LoVo (cell line): ENCODE measurements at regions not wholly inside any gene's neighbourhood (a gene's known extent, or its start where the extent isn't known, plus 50 kb on each side); places are given as distances from the start of the nearest gene placed in this dataset.
"Not testable (repeated sequence)": the region's sequence is repeated elsewhere in the genome, so short reads cannot be mapped to it uniquely, and the experiment has no call there.

ENCODE experiments used
- DNase-seq: peaks from one replicate; pipeline ENCODE4 v3.0.0-alpha.2; 2016; ENCODE audit warnings: low spot score

DNA sequence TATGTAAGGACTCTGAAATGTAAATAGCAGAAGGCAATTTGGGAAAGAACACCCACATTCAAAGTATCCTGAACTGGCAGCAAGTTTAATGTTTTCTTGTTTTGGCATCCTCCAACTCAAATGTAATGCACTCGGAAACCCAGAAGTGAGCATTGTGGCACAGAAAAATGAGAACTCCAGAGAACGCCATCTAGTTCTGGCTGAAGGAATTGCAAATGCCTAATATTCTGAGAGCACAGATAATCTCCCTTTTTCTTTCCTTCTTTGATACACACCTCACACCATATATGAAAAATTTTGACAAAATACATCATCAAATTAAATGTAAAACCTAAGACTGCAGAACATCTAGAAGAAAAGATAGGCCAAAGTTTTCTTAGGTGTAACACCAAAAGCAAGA lies 52.1 kb downstream of the PWWP3B start:
- DNase-seq, result no peak

DNA sequence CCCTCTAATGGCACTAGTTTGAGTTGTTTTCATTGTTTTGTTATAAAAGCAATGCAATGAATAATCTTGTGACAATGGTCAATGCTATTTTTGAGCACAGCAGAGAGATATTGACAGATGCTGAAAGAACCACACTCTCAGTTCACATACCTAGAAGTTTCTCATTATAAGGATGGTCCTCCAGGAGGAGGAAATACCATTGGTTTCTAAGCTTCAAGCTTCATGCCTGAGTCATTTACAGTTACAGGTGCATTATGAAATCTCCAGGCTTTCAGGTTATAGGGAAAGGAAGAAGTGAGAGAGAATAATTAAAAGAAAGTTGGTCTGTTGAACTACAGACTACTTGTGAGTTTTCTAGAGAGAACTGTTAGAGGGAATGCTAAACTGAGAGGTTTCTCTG lies 75.3 kb downstream of the PWWP3B start:
- no peak for DNase-seq

DNA sequence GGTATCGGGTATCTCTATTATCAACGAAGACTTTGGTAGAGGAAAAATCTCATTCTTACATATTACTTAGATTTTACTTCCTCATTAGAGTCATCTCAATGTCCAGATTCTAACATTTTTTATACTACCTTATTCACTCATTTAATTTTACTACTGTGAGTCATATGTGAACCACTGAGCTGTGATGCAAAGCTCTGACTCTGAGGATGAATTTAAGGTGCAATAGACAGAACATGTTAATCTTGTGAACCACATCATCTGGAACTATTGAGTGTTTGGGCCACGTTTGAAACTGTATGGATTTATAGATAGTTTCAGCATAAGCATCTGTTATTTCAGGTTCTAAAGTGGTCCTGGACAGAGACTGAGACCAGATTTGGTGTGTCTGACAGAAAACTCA lies 78.4 kb downstream of the PWWP3B start:
- DNase-seq, result no peak

DNA sequence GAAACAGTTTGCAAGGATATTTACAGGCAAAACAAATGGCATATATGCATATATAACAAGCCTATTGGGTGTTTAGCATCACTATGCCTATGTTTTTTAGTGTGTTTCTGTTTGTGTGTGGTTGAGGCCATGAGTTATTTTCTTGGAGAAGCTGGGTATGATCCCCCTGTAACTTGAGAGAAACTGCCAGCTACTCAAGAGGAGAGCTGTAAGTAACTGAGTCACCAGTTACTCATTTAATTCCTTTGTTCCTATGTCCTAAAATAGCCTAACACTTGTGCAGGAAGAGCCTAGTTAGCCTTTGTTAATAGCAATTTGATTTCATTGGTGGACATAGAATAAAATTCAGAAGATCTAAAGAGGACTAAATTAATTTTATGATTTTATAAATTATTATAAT lies 79.1 kb downstream of the PWWP3B start:
- no peak for DNase-seq

DNA sequence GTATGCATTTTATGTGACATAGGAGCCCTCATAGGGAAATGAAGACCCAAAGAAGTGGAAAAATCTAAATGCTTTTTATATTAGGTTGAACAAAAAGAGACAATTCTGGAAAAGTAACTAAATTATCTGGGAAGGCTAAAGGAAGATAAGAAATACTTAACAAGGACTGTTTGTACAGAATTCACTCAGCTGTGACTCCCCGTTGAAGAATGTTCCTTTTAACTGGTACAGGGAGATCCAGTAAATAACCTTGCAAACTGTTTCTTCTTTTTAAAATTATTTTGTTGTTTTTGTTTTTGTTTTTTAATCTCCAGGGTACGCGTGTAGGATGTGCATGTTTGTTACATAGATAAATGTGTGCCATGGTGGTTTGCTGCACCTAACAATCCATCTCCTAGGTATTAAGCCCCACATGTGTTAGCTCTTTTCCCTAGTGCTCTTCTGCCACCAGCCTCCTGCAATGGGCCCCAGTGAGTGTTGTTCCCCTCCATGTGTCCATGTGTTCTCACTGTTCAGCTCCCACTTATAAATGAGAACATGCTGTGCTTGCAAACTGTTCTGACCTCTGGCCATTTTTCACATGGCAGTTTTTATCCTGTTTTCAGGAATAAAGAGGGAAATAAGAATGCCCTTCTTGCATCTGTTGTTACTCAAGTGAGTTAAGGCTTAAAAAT lies 81.7 kb downstream of the PWWP3B start:
- no peak for DNase-seq

DNA sequence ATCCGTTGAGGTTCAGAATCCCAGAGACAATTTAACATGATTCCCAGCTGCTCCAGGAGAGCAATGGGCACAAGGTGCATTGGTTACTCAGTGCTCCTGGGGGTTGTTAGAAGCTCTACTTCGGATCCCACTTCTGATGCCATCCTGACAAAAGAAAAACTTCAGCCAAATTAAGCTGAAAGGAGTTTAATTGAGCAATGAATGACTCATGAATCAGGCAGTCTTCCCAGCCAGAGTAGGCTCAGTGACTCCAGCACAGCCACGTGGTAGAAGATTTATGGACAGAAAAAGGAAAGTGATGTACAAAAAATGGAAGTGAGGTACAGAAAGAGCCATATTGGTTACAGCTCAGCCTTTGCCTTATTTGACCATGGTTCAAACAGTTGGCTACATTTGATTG lies 95.7 kb downstream of the PWWP3B start:
- no peak for DNase-seq

DNA sequence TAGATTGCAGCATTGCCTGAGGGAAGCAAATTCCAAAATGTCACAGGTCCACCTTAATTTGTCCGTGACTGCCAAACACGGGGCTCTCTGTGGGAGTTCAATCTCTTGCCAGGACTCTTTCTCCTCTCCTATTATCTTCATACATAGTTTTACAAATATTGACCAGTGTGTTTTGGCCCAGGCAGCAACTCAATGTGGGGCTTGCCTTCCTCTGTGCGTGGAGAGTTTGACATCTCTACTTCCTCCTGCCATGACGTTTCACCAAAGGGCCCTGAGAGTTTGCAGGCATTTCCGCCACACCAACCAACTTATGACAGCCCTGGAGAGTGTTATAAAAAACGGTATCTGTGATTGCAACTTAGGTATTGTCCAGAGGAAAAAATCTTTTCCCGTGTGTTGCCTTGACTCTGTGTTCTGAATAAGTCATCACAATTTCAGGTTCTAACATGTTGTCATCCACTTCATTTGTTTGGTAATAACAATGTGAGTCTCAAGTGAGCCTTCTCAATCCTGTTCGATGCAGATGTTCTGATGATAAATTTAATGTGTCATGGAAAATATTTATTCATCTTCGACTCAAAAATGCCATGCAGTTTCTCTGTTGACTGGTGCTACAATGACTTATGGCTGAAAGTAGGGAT lies 106.0 kb downstream of the PWWP3B start:
- DNase-seq, result not testable (repeated sequence)

DNA sequence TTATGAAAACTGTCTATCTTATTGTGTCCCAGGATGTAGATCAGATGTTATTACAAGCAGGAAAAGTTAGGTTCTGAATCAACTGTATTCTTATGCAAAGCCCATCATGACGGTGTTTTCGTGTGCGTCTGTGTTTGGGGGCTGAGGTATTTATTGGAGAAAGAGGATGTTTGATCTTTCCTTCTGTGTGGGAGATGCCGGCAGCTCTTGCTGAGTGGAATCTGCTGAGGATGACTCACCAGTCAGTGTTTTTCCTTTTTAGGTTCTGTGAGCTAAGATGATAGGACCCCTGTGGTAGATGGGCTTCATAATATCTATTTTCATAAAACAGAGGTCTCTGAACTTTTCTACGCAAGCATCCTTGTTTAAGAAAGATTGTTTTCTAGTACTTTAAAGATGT lies 107.1 kb downstream of the PWWP3B start:
- not testable (repeated sequence) for DNase-seq

DNA sequence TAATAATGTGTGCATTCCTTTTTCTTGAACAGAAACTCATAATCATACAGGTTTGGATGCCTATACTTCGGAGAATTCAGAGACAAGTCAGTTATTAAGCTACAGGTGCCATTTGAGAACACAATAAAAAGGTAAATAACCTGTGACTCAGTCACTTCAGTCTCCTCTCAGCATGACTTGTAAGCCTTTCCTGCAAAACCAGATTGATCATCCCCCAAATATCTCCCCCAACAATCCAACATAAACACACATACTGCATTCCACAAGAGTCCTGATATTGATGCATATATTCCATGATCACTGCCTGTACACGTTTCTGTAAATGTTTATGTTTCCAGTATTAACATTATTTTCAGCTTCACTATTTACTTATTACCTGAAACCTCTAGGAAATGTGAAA lies 110.8 kb downstream of the PWWP3B start:
- no peak for DNase-seq

DNA sequence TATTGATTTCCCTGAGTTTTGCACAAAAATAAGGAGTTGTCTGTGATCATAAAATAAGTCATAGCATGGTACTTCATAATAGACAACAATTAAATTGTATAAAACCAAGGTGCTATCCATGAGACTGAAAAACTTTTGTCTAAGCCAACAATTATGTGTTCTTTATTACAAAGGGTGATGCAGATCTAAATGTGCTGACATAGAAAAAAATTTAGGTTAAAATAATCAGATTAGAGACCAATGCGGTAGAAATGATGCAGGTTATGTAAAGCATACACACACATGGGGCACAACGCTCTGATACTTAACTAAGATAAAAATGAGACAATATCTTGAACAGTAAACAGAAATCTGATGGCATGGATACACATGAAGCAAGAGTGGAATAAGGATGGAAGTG lies 113.3 kb downstream of the PWWP3B start:
- no peak for DNase-seq

DNA sequence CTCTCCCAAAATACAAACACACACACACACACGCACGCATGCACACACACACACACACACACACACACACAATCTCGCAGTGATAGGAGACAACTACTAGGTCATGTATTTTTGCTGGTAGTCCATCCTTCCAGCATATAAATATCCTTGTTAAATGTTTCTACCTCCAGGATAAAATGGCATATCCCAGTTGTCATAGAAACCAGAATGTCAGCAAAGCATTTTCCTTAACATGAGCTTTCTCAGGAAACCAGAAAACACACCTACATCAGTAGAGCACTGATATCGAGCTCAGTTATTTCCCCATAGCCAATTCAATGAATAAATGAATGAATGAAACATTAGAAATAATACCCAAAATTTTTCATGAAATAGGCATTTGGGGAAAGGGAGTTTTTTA lies 115.7 kb downstream of the PWWP3B start:
- DNase-seq, result no peak

DNA sequence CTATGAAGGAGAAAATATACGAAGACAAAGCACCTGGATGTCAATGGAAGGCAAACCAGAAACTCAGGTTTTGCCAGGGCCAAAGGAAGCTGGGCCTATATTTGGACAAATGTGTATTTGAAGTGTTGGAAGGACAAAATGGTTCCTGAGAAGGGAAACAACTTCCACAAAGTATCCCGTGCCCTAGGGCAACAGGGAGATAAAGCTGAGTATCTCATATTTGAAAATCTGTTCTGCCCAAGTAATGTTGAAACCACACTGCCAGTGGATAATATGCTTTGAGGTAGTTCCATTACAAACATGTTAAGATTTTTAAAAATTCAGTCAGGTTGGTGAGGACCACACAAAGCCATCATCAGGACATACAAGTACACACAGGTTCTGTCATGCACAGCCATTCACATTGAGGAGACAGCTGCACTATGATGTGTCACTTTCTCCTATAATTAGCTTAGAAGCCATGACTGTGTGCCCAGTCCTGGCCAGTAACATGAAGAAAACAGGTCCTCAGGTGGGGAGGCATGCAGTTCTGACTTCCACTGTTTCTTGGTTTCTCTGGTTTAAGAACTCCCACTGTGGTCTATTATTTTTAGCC lies 116.4 kb downstream of the PWWP3B start:
- DNase-seq, result no peak

DNA sequence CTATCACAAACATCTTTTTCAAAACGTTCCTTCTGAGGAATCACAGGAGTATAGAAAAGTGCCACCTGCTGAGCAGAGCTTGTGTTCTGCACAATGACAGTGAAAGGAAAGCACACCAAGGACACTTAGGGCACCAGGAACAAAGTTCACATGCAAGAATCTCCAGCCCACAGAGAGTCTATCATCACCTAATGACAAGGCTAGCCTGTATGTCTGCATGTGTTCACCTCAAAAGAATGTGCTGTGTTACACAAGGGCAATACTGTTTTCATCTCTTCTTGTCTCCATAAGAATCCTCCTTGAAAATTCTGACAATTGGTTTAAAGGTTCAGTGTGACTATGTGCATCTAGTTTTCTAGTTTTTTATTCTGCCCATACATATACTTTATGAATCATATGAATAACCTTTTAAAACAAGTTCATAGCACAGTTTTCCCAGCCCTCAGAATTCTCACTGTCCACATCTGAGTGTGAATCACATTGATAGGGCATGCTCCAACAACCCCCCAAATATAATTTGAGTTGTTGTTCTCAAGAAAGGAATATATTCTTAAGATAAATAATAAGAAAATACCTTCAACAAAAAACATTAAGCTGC lies 118.0 kb downstream of the PWWP3B start:
- DNase-seq, result no peak

DNA sequence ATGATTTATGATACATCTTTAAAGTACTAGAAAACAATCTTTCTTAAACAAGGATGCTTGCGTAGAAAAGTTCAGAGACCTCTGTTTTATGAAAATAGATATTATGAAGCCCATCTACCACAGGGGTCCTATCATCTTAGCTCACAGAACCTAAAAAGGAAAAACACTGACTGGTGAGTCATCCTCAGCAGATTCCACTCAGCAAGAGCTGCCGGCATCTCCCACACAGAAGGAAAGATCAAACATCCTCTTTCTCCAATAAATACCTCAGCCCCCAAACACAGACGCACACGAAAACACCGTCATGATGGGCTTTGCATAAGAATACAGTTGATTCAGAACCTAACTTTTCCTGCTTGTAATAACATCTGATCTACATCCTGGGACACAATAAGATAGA lies 122.7 kb downstream of the PWWP3B start:
- not testable (repeated sequence) for DNase-seq

DNA sequence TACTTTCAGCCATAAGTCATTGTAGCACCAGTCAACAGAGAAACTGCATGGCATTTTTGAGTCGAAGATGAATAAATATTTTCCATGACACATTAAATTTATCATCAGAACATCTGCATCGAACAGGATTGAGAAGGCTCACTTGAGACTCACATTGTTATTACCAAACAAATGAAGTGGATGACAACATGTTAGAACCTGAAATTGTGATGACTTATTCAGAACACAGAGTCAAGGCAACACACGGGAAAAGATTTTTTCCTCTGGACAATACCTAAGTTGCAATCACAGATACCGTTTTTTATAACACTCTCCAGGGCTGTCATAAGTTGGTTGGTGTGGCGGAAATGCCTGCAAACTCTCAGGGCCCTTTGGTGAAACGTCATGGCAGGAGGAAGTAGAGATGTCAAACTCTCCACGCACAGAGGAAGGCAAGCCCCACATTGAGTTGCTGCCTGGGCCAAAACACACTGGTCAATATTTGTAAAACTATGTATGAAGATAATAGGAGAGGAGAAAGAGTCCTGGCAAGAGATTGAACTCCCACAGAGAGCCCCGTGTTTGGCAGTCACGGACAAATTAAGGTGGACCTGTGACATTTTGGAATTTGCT lies 123.8 kb downstream of the PWWP3B start:
- DNase-seq, result not testable (repeated sequence)

DNA sequence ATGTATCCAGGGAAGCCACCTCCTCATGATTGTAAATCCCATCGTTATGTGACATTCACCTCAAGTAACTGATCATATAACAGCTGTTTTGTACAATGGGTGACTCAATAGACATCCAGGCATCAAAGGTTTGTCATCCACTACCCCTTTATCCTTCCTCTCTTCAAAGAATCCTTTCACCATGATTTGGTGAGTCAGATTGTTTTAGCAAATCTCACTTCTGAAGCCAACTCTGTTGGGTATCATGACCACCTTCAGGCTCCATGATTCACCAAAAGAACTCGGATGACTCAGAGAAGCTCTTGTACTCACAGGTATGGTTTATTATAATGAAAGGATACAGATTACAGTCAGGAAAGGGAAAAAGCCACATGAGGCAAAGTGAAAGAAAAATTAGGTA lies 132.1 kb downstream of the PWWP3B start:
- DNase-seq, result no peak

DNA sequence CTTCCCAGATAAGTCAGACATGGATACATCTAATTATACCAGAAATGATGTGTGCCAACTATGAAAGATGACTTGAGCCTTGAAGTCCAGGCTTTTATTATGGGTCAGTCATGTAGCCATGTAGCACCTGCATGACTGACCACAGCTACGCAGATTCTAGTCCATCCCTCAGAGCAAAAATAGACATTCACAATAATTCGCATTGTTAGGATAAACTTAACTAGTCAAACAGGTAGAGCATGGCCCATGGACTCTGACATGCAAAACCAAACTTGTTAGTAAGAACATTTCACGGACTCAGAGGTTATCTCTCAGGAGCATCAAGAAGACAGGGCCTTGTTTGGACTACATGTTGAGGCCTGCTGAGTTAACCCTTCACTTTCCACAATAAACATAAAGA lies 132.6 kb downstream of the PWWP3B start:
- DNase-seq, result no peak

DNA sequence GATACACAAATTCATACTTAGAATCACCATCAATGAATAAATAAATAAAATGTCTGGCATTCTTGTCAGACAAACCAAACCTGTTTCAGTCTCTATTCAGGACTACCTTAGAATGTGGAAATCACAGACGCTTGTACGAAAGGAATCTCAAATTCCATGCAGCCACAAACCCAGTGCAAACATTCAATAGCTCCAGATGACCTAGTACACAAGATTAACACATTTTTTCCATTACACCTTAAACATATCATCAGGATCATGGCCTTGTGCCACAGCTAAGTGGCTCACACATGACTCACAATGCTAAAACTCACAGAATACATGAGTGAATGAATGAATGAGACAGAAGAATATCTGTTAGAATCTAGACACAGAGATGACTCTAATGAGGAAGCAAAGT lies 134.2 kb downstream of the PWWP3B start:
- no peak for DNase-seq

DNA sequence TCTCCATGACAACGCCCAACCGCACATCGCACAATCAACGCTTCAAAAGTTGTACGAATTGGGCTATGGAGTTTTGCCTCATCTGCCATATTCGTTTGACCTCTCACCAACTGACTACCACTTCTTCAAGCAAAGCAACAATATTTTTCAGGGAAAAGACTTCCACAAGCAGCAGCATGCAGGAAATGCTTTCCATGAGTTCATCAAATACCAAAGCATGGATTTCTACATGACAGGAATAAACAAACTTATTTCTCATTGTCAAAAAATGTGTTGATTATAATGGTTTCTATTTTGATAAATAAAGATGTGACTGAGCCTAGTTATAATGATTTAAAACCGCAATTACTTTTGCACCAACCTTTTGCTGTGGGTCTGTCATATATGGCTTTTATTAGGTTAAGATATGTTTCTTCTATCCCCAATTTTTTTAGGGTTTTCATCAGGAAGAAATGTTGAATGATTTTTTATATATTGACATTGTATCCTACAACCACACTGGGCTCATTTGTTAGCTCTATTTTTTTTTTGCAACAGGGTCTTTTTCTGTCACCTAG lies 138.4 kb downstream of the PWWP3B start:
- DNase-seq, result no peak

DNA sequence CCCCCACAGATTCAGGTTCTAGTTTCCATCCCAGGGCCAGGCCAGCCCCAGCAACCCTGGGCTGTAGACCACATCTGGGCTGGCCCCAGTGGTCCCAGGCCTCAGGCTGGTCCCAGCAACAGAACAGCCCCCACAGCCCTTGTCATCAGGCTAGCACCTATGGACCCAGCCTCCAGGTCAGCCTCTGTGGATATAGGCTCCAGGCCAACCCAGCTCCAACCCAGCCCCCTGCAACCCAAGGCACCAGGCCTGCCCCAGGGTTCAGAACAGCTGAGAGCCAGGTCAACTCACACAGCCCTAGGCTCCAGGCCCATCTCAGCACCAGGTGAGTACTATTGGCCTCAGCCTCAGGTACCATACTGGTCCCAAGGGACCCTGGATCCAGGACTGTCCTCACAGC lies 155.3 kb downstream of the PWWP3B start:
- no peak for DNase-seq

DNA sequence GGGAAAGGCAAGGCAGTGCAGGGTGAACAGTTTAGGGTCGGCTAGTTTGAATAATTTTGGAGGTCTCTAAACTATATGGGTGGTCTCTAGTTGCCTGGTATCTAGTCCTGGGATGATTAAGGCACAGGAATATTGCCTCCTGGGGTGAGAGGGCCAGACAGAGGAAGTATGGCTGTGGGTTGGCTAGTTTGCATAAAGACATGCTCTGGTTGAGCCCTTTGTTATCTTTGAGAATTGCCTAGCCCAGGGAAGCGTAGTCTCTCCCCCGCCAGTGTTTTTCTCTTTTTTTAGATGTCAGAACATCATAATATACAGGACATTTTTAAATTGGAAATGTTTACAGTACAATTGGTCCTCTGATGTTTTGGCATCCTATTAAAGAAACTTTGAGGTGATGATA lies 163.5 kb downstream of the PWWP3B start:
- no peak for DNase-seq

DNA sequence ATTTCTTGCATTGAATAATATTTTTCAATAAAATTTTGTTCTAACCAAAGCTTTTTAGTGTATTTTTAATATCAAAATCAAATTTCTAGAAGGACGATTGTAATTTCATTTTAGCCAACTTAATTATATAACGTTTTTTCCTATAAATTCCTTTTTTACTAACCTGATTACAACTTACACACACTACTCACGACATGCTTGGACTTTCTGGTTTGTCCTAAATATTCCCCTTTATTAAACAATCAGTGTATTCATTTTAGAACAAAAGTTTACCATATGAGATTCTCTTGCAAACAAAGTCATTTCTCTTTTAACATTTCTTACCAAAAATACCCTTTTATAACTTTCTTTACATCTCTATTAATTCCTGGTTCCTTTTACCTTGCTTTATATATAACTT lies 173.7 kb downstream of the PWWP3B start:
- DNase-seq, result no peak

DNA sequence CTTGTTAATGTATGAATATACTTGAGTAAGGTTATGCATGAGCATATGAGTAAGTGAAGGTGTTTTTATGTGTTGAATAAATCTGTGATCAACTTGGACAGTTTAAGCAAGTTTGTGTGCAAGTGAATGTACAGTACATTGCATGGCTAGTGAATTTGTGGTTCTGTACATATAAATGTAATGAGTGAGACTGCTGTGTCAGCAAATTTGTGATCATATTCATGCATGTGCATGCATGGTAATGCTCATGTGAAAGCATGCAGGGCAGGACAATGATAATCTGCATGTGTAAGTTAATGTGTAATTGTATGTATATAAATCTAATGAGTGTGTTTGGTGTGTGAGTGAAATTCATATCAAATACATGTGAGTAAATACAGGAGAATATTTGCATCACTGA lies 188.5 kb downstream of the PWWP3B start:
- no peak for DNase-seq
